Right atrium auricular region (tissue), 2 donors: ENCODE measurements at regions not wholly inside any gene's neighbourhood (a gene's known extent, or its start where the extent isn't known, plus 50 kb on each side); places are given as distances from the start of the nearest gene placed in this dataset.

ENCODE experiments used
- DNase-seq: peaks from one replicate; pipeline ENCODE4 v3.0.0-alpha.2; 2019; ENCODE audit warnings: low spot score
- H3K27ac ChIP-seq, 2 donors: fragments of 200-600 bp; sonication (generic); 1 replicate in 1 of 2; 2 replicates in 1 of 2; pipeline ENCODE4 v1.5.1; 2016 to 2019
- H3K27me3 ChIP-seq, 2 donors: fragments of 200-600 bp; sonication (generic); one replicate each; pipeline versions ENCODE4 v1.5.1 to v1.6.0; 2017 to 2019
- H3K36me3 ChIP-seq: fragments of 200-600 bp; sonication (generic); one replicate; pipeline ENCODE4 v1.5.1; 2016
- H3K4me1 ChIP-seq, 2 donors: fragments of 200-600 bp; sonication (generic); one replicate each; pipeline versions ENCODE4 v1.5.1 to v1.6.0; 2017 to 2019
- H3K4me3 ChIP-seq, 2 donors: fragments of 200-600 bp; sonication (generic); 1 replicate in 1 of 2; 2 replicates in 1 of 2; pipeline ENCODE4 v1.5.1; 2017 to 2019; ENCODE audit warnings: mild to moderate bottlenecking in 1 of 2, moderate library complexity in 1 of 2
- H3K9me3 ChIP-seq, 2 donors: fragments of 200-600 bp; sonication (generic); one replicate each; pipeline ENCODE4 v1.5.1; 2019
- CTCF ChIP-seq, 2 donors: fragments of 200-600 bp; sonication (generic); IDR thresholded peaks; one replicate each; pipeline ENCODE4 v1.5.1; 2019; ENCODE audit warnings: antibody characterized with exemption in 2 of 2

- DNase-seq = no peak
- Histone ChIP-seq H3K9me3 (no peaks in the 10 kb centered on the region), H3K4me3 (no peak overlapping the region), H3K27me3 (no peaks in the 10 kb centered on the region), H3K27ac (no peak overlapping the region), H3K36me3 (no peaks in the 10 kb centered on the region), H3K4me1 (no peaks in the 10 kb centered on the region)
- no peak for TF ChIP-seq CTCF (IDR thresholded peaks at IDR 0.05)
Observed at GRCh38 chr1:198447468-198447867, 93.0 kb downstream of the ATP6V1G3 start.

DNA sequence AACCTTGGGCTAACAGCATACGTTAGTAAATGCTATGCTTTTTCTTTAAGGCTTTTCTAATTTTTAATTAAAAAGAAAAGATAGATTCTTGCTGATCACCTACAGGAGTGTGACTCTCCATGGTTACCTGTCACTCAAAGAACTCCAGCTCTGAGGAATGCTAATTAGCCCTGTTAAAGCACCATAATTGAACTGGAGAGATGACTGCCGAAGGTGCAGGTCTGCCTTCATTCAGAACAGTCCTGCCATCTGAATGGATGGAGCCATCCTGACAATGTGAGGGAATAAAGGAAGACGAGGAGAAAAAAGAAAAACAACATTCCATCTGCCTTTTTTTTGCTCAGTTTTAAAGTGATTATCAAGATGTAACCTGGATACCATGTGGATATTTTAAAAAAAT is 94.6 kb downstream of the ATP6V1G3 start:
- DNase-seq = no peak
- H3K27ac ChIP-seq = no peak overlapping the region
- H3K4me1 ChIP-seq = no peaks in the 10 kb centered on the region
- H3K9me3 ChIP-seq = no peaks in the 10 kb centered on the region
- H3K4me3 ChIP-seq = no peak overlapping the region
- H3K36me3 ChIP-seq = no peaks in the 10 kb centered on the region
- H3K27me3 ChIP-seq = no peaks in the 10 kb centered on the region
- no peak for TF ChIP-seq CTCF (IDR thresholded peaks at IDR 0.05)

DNA sequence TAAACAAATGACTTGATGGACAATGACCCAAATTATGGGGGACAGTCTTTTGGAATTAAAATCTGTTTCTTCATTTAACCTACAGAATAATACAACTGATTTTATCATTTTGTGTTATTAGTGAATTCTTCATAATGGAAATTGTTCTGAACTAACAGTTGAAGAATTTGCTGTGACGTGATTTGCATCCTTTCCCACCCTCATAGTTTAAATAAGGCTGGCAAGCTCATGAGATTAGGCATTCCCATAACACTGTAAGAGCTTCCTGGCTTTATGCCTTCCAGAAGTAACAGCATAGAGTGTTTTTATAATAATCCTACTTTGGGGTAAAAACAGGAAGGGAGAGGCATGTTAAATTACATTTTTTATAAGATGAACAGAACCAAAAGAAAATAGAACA is 95.7 kb downstream of the ATP6V1G3 start:
- no peak for DNase-seq
- H3K27ac ChIP-seq = no peak overlapping the region
- H3K27me3 ChIP-seq = no peaks in the 10 kb centered on the region
- no peaks in the 10 kb centered on the region for H3K36me3 ChIP-seq
- no peaks in the 10 kb centered on the region for H3K9me3 ChIP-seq
- no peak for TF ChIP-seq CTCF (IDR thresholded peaks at IDR 0.05)
- no peaks in the 10 kb centered on the region for H3K4me1 ChIP-seq
- no peak overlapping the region for H3K4me3 ChIP-seq

- TF ChIP-seq CTCF (IDR thresholded peaks at IDR 0.05) = no peak
- DNase-seq = no peak
- Histone ChIP-seq H3K36me3 (no peaks in the 10 kb centered on the region), H3K27ac (no peak overlapping the region), H3K27me3 (no peaks in the 10 kb centered on the region), H3K4me3 (no peak overlapping the region), H3K4me1 (no peaks in the 10 kb centered on the region), H3K9me3 (no peaks in the 10 kb centered on the region)
Observed at GRCh38 chr1:198443365-198444233, 96.9 kb downstream of the ATP6V1G3 start.

DNA sequence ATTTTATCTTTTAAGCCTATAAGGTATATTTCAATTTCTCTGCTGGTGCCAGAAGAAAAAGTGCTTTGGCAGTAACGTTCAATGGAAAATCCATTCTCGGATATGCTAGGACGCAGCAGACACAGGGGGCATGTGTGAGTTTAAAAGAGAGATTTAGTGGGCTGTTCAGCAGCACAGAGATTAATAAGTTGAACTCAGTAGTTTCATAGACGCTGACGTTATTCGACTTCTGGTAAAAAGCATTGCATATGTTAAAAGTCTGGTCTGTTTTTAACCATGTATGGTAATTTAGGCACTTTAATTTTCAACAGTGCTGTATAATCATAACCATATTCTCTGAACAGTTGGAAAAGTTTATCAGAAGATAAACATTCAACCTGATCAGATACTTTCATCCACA is 99.6 kb downstream of the ATP6V1G3 start:
- Histone ChIP-seq H3K36me3 (no peaks in the 10 kb centered on the region), H3K9me3 (no peaks in the 10 kb centered on the region), H3K27ac (no peak overlapping the region), H3K27me3 (no peaks in the 10 kb centered on the region), H3K4me1 (no peaks in the 10 kb centered on the region), H3K4me3 (no peak overlapping the region)
- no peak for TF ChIP-seq CTCF (IDR thresholded peaks at IDR 0.05)
- no peak for DNase-seq

GRCh38 chr1:198437332-198437731 is 103.1 kb downstream of the ATP6V1G3 start:
- Histone ChIP-seq H3K4me1 (no peaks in the 10 kb centered on the region), H3K4me3 (no peak overlapping the region), H3K27me3 (no peaks in the 10 kb centered on the region), H3K27ac (no peak overlapping the region), H3K9me3 (no peaks in the 10 kb centered on the region), H3K36me3 (no peaks in the 10 kb centered on the region)
- no peak for TF ChIP-seq CTCF (IDR thresholded peaks at IDR 0.05)
- DNase-seq = no peak
